ENCODE measurements at regions not wholly inside any gene's neighbourhood (a gene's known extent, or its start where the extent isn't known, plus 50 kb on each side); places are given as distances from the start of the nearest gene placed in this dataset.

GRCh38 chr6:133752129-133752528 is 136.8 kb upstream of the TCF21 start:
- WGBS = 71% methylated on average over 3 of the region's 3 CpGs
- H3K27ac ChIP-seq = no peak overlapping the region

GRCh38 chr6:133753756-133754155 is 135.2 kb upstream of the TCF21 start:
- no peak for DNase-seq (ENCODE audit: low spot score)

More at GRCh38 chr6:133752129-133752528, 136.8 kb upstream of the TCF21 start:
- no peak for DNase-seq (ENCODE audit: low spot score)
- no peaks in the 10 kb centered on the region for H3K9me3 ChIP-seq
- no peaks in the 10 kb centered on the region for H3K27me3 ChIP-seq (replicated peaks; ENCODE audit: insufficient read depth)
- H3K36me3 ChIP-seq = no peaks in the 10 kb centered on the region
- H3K4me1 ChIP-seq (replicated peaks) = no peaks in the 10 kb centered on the region
- TF ChIP-seq CTCF (IDR thresholded peaks at IDR 0.05) = no peak
- no peak for TF ChIP-seq POLR2A (IDR thresholded peaks at IDR 0.05)
- TF ChIP-seq POLR2AphosphoS5 (IDR thresholded peaks at IDR 0.05) = no peak
- intact Hi-C loops (cut with DNase I) = no loop called here
- no peak overlapping the region for H3K4me3 ChIP-seq

GRCh38 chr6:133754298-133754697 is 134.6 kb upstream of the TCF21 start:
- no peak overlapping the region for H3K27ac ChIP-seq
- DNase-seq (ENCODE audit: low spot score) = no peak
- WGBS = 87% methylated on average over 1 of the region's 1 CpG

More at GRCh38 chr6:133753756-133754155, 135.2 kb upstream of the TCF21 start:
- no peaks in the 10 kb centered on the region for H3K36me3 ChIP-seq
- H3K27ac ChIP-seq = no peak overlapping the region
- H3K4me3 ChIP-seq = no peak overlapping the region
- no peaks in the 10 kb centered on the region for H3K9me3 ChIP-seq
- TF ChIP-seq CTCF (IDR thresholded peaks at IDR 0.05) (no peak), POLR2AphosphoS5 (IDR thresholded peaks at IDR 0.05) (no peak), POLR2A (IDR thresholded peaks at IDR 0.05) (no peak)
- H3K27me3 ChIP-seq (replicated peaks; ENCODE audit: insufficient read depth) = no peaks in the 10 kb centered on the region
- H3K4me1 ChIP-seq (replicated peaks) = no peaks in the 10 kb centered on the region
- intact Hi-C loops (cut with DNase I) = no loop called here

GRCh38 chr6:133756078-133756695 is 132.7 kb upstream of the TCF21 start:
- Histone ChIP-seq H3K9me3 (no peaks in the 10 kb centered on the region), H3K4me3 (no peak overlapping the region), H3K27me3 (replicated peaks; ENCODE audit: insufficient read depth) (no peaks in the 10 kb centered on the region), H3K36me3 (no peaks in the 10 kb centered on the region), H3K27ac (no peak overlapping the region), H3K4me1 (replicated peaks) (no peaks in the 10 kb centered on the region)
- 36% methylated on average over 3 of the region's 3 CpGs for WGBS
- intact Hi-C loops (cut with DNase I) = no loop called here
- no peak for DNase-seq (ENCODE audit: low spot score)
- TF ChIP-seq CTCF (IDR thresholded peaks at IDR 0.05) = no peak

More at GRCh38 chr6:133754298-133754697, 134.6 kb upstream of the TCF21 start:
- TF ChIP-seq POLR2AphosphoS5 (IDR thresholded peaks at IDR 0.05) (no peak), CTCF (IDR thresholded peaks at IDR 0.05) (no peak), POLR2A (IDR thresholded peaks at IDR 0.05) (no peak)
- Histone ChIP-seq H3K27me3 (replicated peaks; ENCODE audit: insufficient read depth) (no peaks in the 10 kb centered on the region), H3K4me3 (no peak overlapping the region), H3K9me3 (no peaks in the 10 kb centered on the region), H3K4me1 (replicated peaks) (no peaks in the 10 kb centered on the region), H3K36me3 (no peaks in the 10 kb centered on the region)
- intact Hi-C loops (cut with DNase I) = no loop called here

- TF ChIP-seq POLR2A (IDR thresholded peaks at IDR 0.05) = no peak
- TF ChIP-seq CTCF (IDR thresholded peaks at IDR 0.05) = no peak
- TF ChIP-seq POLR2AphosphoS5 (IDR thresholded peaks at IDR 0.05) = no peak
- H3K4me3 ChIP-seq = no peak overlapping the region
- no peak overlapping the region for H3K27ac ChIP-seq
- intact Hi-C loops (cut with DNase I) = no loop called here
- H3K4me1 ChIP-seq (replicated peaks) = no peaks in the 10 kb centered on the region
- no peaks in the 10 kb centered on the region for H3K27me3 ChIP-seq (replicated peaks; ENCODE audit: insufficient read depth)
- DNase-seq (ENCODE audit: low spot score) = no peak
- H3K36me3 ChIP-seq = no peaks in the 10 kb centered on the region
- no peaks in the 10 kb centered on the region for H3K9me3 ChIP-seq
- 48% methylated on average over 2 of the region's 2 CpGs for WGBS
These were observed 131.6 kb upstream of the TCF21 start for GRCh38 chr6:133757335-133757734.
